ENCODE measurements at regions not wholly inside any gene's neighbourhood (a gene's known extent, or its start where the extent isn't known, plus 50 kb on each side); places are given as distances from the start of the nearest gene placed in this dataset.

- intact Hi-C loops (cut with micrococcal nuclease), result no loop called here
- no peaks in the 10 kb centered on the region for H3K4me1 ChIP-seq
- H3K27ac ChIP-seq (replicated peaks), result no peak overlapping the region
- H3K9me3 ChIP-seq (replicated peaks), result peaks cover 17% of the 10 kb centered on the region
- no peak overlapping the region for H3K4me3 ChIP-seq
- H3K27me3 ChIP-seq (ENCODE audit: low read depth), result no peaks in the 10 kb centered on the region
- no peak for DNase-seq
- H3K36me3 ChIP-seq, result no peaks in the 10 kb centered on the region
- TF ChIP-seq, protein P1, sequence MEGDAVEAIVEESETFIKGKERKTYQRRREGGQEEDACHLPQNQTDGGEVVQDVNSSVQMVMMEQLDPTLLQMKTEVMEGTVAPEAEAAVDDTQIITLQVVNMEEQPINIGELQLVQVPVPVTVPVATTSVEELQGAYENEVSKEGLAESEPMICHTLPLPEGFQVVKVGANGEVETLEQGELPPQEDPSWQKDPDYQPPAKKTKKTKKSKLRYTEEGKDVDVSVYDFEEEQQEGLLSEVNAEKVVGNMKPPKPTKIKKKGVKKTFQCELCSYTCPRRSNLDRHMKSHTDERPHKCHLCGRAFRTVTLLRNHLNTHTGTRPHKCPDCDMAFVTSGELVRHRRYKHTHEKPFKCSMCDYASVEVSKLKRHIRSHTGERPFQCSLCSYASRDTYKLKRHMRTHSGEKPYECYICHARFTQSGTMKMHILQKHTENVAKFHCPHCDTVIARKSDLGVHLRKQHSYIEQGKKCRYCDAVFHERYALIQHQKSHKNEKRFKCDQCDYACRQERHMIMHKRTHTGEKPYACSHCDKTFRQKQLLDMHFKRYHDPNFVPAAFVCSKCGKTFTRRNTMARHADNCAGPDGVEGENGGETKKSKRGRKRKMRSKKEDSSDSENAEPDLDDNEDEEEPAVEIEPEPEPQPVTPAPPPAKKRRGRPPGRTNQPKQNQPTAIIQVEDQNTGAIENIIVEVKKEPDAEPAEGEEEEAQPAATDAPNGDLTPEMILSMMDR (IDR thresholded peaks at IDR 0.05; ENCODE audit: borderline replicate concordance), result no peak
These were observed 257.2 kb downstream of the MRPL39 start for GRCh38 chr21:25350056-25350455.

DNA sequence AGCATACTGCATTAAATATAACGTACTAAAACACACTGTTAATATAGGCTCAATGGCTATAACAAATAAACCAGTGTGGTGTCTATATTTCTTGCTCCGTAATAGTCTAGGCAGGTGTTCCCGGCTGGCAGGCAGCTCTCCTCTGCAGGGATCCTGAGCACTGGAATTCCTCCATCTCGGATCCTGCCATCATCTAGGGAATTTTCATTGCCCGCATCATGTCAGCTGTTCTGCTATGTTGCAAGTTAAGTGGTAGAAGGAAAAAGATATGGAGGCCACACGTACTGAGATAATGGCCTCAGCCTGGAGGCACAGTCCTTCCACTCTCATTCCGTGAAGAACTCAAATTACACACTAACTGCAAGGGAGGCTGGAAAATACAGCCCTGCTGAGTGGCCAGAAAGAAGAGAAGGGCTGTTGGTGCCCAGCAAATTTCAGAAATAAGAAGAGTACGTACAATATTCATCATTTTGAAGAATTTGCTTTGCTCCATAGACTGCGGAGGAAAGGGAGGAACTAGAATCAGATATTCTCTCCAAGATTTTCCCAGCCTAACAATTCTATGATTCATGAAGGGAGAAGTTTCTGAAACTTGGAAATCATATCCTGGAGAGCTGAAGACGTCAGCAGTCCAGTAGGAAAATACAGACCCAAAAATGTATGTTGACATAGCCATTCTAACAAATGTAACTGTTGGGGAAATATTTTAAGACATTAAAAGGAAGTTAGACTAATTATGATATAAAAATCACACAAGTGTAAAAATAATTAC, 263.3 kb downstream of the MRPL39 start:
- no peak overlapping the region for H3K4me3 ChIP-seq
- H3K27me3 ChIP-seq (ENCODE audit: low read depth), result no peaks in the 10 kb centered on the region
- TF ChIP-seq, protein P1 (IDR thresholded peaks at IDR 0.05; ENCODE audit: borderline replicate concordance), result no peak
- no peak overlapping the region for H3K27ac ChIP-seq (replicated peaks)
- H3K9me3 ChIP-seq (replicated peaks), result peaks cover 10% of the 10 kb centered on the region
- intact Hi-C loops (cut with micrococcal nuclease), result no loop called here
- H3K36me3 ChIP-seq, result no peaks in the 10 kb centered on the region
- no peaks in the 10 kb centered on the region for H3K4me1 ChIP-seq
- DNase-seq, result no peak

DNA sequence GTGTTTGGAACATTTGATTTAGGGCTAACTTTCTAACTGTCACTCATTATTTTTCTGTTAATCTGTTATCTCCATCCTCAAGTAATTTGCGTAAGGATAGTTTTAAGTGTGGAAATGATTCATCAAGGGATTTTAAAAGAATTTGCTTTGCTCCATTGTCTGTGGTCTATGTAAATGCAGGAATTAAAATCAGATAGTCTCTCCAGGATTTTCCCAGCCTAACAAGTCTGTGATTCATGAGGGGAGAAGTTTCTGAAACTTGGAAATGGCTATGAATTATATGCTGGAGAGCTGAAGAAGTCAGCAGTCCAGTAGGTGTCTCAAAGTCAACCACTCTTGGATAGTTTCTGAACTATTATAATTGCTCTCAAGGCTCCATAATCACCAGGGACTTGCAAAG, 264.5 kb downstream of the MRPL39 start:
- intact Hi-C loops (cut with micrococcal nuclease), result no loop called here
- H3K9me3 ChIP-seq (replicated peaks), result peaks cover 10% of the 10 kb centered on the region

DNA sequence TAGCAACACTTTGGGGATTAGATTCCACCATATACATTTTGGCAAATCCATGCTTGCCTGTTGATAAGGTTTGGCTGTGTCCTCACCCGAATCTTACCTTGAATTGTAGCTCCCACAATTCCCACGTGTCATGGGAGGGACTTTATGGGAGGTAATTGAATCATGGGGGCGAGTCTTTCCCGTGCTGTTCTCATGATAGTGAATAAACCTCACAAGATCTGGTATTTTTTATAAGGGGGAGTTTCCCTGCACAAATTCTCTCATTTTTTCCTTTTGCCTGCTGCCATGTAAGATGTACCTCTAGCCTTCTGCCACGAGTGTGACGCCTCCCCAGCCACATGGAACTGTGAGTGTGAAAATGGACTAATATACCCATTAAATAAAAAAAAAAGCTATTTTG, 265.3 kb downstream of the MRPL39 start:
- DNase-seq, result no peak
- intact Hi-C loops (cut with micrococcal nuclease), result no loop called here
- Histone ChIP-seq H3K27me3 (ENCODE audit: low read depth) (no peaks in the 10 kb centered on the region), H3K4me3 (no peak overlapping the region), H3K9me3 (replicated peaks) (peaks cover 4% of the 10 kb centered on the region), H3K27ac (replicated peaks) (no peak overlapping the region), H3K36me3 (no peaks in the 10 kb centered on the region), H3K4me1 (no peaks in the 10 kb centered on the region)
- TF ChIP-seq, protein P1 (IDR thresholded peaks at IDR 0.05; ENCODE audit: borderline replicate concordance), result no peak

More for the DNA sequence above, 264.5 kb downstream of the MRPL39 start:
- TF ChIP-seq, protein P1 (IDR thresholded peaks at IDR 0.05; ENCODE audit: borderline replicate concordance), result no peak
- no peak overlapping the region for H3K4me3 ChIP-seq
- no peaks in the 10 kb centered on the region for H3K36me3 ChIP-seq
- no peaks in the 10 kb centered on the region for H3K4me1 ChIP-seq
- no peak overlapping the region for H3K27ac ChIP-seq (replicated peaks)
- no peaks in the 10 kb centered on the region for H3K27me3 ChIP-seq (ENCODE audit: low read depth)
- DNase-seq, result no peak

DNA sequence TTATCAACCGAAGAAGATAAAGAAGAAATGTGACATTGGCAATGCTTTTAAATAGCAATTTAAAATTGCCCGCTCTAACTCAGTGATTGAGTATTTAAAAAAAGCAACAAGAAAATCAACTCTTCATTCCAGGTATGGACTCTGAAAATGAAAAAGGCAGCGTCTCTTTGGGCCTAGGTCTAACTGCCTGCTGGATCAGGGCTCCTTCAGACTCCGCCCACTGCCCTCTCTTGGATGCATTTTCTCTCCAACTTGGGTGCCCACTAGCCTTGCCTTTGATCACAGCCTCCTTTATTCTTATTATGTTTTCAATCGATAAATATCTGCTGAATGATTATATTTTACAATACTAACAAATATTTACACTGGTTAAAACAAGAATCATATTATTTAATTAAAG, 268.9 kb downstream of the MRPL39 start:
- H3K36me3 ChIP-seq, result no peaks in the 10 kb centered on the region
- H3K27ac ChIP-seq (replicated peaks), result no peak overlapping the region
- H3K4me1 ChIP-seq, result no peaks in the 10 kb centered on the region
- H3K27me3 ChIP-seq (ENCODE audit: low read depth), result no peaks in the 10 kb centered on the region
- DNase-seq, result no peak
- no peak overlapping the region for H3K4me3 ChIP-seq
- TF ChIP-seq, protein P1 (IDR thresholded peaks at IDR 0.05; ENCODE audit: borderline replicate concordance), result no peak
- intact Hi-C loops (cut with micrococcal nuclease), result no loop called here
- H3K9me3 ChIP-seq (replicated peaks), result no peaks in the 10 kb centered on the region

Measured in left ventricle myocardium inferior (tissue), 1 donor.